ENCODE measurements at regions not wholly inside any gene's neighbourhood (a gene's known extent, or its start where the extent isn't known, plus 50 kb on each side); places are given as distances from the start of the nearest gene placed in this dataset.

DNA sequence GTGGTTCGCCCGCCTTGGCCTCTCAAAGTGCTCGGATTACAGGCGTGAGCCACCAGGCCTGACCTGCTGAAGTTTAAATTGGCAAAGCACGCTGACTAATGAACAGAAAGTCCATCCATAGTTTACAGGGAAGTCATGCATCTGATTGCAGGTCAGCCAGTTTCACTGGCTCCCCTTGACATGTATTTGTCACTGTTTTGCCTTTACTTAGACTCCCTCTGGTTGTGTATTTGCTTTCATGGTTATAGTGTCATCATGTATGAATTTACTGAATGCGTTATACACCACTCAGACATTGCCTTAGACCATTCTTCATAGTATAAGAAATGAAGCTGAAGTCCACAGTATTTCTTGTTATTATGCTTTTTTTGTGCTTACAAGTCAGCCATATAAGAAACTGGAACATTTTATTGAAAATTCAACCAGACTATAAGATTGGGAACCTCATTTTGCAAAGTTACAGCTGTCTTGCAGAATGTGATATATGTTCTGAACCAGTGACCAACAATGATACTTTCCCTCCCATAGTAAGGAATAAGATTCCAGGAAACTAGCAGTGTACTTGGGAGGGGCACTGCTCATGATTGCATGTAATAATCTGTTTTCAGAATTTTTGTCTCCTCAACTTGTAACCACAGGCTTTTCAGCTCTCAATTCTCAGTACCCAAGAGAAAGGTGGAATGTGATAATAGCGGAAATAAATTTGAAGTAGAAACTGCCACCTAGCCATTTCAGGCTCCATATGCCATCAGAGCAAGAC, 51.9 kb upstream of the ATF7IP start:
- TF ChIP-seq POLR2A (IDR thresholded peaks at IDR 0.05), result no peak
- TF ChIP-seq, protein P1, sequence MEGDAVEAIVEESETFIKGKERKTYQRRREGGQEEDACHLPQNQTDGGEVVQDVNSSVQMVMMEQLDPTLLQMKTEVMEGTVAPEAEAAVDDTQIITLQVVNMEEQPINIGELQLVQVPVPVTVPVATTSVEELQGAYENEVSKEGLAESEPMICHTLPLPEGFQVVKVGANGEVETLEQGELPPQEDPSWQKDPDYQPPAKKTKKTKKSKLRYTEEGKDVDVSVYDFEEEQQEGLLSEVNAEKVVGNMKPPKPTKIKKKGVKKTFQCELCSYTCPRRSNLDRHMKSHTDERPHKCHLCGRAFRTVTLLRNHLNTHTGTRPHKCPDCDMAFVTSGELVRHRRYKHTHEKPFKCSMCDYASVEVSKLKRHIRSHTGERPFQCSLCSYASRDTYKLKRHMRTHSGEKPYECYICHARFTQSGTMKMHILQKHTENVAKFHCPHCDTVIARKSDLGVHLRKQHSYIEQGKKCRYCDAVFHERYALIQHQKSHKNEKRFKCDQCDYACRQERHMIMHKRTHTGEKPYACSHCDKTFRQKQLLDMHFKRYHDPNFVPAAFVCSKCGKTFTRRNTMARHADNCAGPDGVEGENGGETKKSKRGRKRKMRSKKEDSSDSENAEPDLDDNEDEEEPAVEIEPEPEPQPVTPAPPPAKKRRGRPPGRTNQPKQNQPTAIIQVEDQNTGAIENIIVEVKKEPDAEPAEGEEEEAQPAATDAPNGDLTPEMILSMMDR (IDR thresholded peaks at IDR 0.05), result no peak

Measured in thyroid gland (tissue), 4 donors.